CD14-positive monocyte (primary cell): ENCODE measurements at regions not wholly inside any gene's neighbourhood (a gene's known extent, or its start where the extent isn't known, plus 50 kb on each side); places are given as distances from the start of the nearest gene placed in this dataset.

Experiments
- DNase-seq, 3 donors: peaks; one replicate each; pipeline ENCODE4 v3.0.0-alpha.2; 2011 to 2022
- H2AFZ ChIP-seq: 2 replicates; pipeline ENCODE4 v1.6.0; 2012; ENCODE audit warnings: mild to moderate bottlenecking, low read depth, low read length, inconsistent platforms; ENCODE audit not compliant: insufficient read depth, poor library complexity, severe bottlenecking
- H3K27ac ChIP-seq, 2 donors: 1 replicate in 1 of 2; 2 replicates in 1 of 2; pipeline ENCODE4 v1.5.1; 2012 to 2013; ENCODE audit warnings: low read length in 2 of 2, control low read depth in 1 of 2, inconsistent platforms in 1 of 2, low read depth in 1 of 2, mild to moderate bottlenecking in 1 of 2
- H3K27me3 ChIP-seq, 2 donors: one replicate each; pipeline versions ENCODE4 v1.6.0 to v1.6.1; 2011 to 2013; ENCODE audit warnings: low read length in 2 of 2; ENCODE audit not compliant: control insufficient read depth in 2 of 2, insufficient read depth in 2 of 2
- H3K36me3 ChIP-seq, 2 donors: replicated peaks in 1 of 2; 1 replicate in 1 of 2; 2 replicates in 1 of 2; pipeline versions ENCODE4 v1.5.1 to v1.6.1; 2012 to 2013; ENCODE audit warnings: low read length in 2 of 2, control low read depth in 1 of 2, inconsistent platforms in 1 of 2, mild to moderate bottlenecking in 1 of 2; ENCODE audit not compliant: insufficient read depth in 2 of 2, control insufficient read depth in 1 of 2
- H3K4me1 ChIP-seq, 2 donors: 1 replicate in 1 of 2; 2 replicates in 1 of 2; pipeline versions ENCODE4 v1.5.1 to v1.6.1; 2012 to 2013; ENCODE audit warnings: low read length in 2 of 2, control low read depth in 1 of 2, inconsistent platforms in 1 of 2, mild to moderate bottlenecking in 1 of 2, moderate library complexity in 1 of 2; ENCODE audit not compliant: insufficient read depth in 2 of 2, control insufficient read depth in 1 of 2
- H3K4me2 ChIP-seq: replicated peaks from 2 replicates; pipeline ENCODE3; 2012; ENCODE audit warnings: low read length, moderate library complexity, mild to moderate bottlenecking; ENCODE audit not compliant: poor library complexity, severe bottlenecking; ENCODE audit errors: extremely low read depth
- H3K4me3 ChIP-seq, 3 experiments: fragments of 200-600 bp in 1 of 3; sonication (generic) in 1 of 3; replicated peaks in 1 of 3; 1 replicate in 2 of 3; 2 replicates in 1 of 3; pipeline ENCODE4 v1.5.1; 2011 to 2013; ENCODE audit warnings: low read length in 3 of 3, mild to moderate bottlenecking in 3 of 3, control low read depth in 2 of 3, low read depth in 2 of 3, inconsistent platforms in 1 of 3, moderate library complexity in 1 of 3
- H3K79me2 ChIP-seq: 2 replicates; pipeline ENCODE4 v1.6.0; 2012; ENCODE audit warnings: mild to moderate bottlenecking, control low read depth, inconsistent platforms, low read length, moderate library complexity; ENCODE audit not compliant: insufficient read depth
- H3K9ac ChIP-seq: 2 replicates; pipeline ENCODE4 v1.6.0; 2017; ENCODE audit warnings: low read length, mild to moderate bottlenecking; ENCODE audit not compliant: insufficient read depth, poor library complexity, severe bottlenecking
- H3K9me3 ChIP-seq, 2 donors: replicated peaks in 1 of 2; 1 replicate in 1 of 2; 2 replicates in 1 of 2; pipeline versions ENCODE4 v1.5.1 to v1.6.1; 2012 to 2013; ENCODE audit warnings: low read length in 2 of 2, control low read depth in 1 of 2; ENCODE audit not compliant: control insufficient read depth in 1 of 2, insufficient read depth in 1 of 2
- H4K20me1 ChIP-seq: 2 replicates; pipeline ENCODE4 v1.6.0; 2012; ENCODE audit warnings: mild to moderate bottlenecking, low read length, control low read depth, moderate library complexity; ENCODE audit not compliant: insufficient read depth
- H3K27ac Mint-ChIP-seq, 7 donors: one replicate each; pipeline ENCODE4 v1.8.0; 2020; ENCODE audit warnings: mild to moderate bottlenecking in 7 of 7, mixed read lengths in 7 of 7, moderate library complexity in 6 of 7, inconsistent platforms in 2 of 7
- H3K27me3 Mint-ChIP-seq, 3 donors: one replicate each; pipeline ENCODE4 v1.8.0; 2021 to 2022; ENCODE audit warnings: low read depth in 3 of 3, mild to moderate bottlenecking in 3 of 3, mixed read lengths in 3 of 3, moderate library complexity in 3 of 3, inconsistent platforms in 1 of 3
- H3K36me3 Mint-ChIP-seq, 2 donors: one replicate each; pipeline ENCODE4 v1.8.0; 2020; ENCODE audit warnings: mixed read lengths in 2 of 2, inconsistent platforms in 1 of 2, mild to moderate bottlenecking in 1 of 2
- H3K4me1 Mint-ChIP-seq: one replicate; pipeline ENCODE4 v1.8.0; 2020; ENCODE audit warnings: mild to moderate bottlenecking, mixed read lengths
- H3K4me3 Mint-ChIP-seq, 2 donors: one replicate each; pipeline ENCODE4 v1.8.0; 2020; ENCODE audit warnings: mild to moderate bottlenecking in 2 of 2, mixed read lengths in 2 of 2, moderate library complexity in 1 of 2
- H3K9me3 Mint-ChIP-seq, 7 donors: one replicate each; pipeline ENCODE4 v1.8.0; 2020 to 2022; ENCODE audit warnings: mixed read lengths in 7 of 7, mild to moderate bottlenecking in 6 of 7, moderate library complexity in 6 of 7, inconsistent platforms in 2 of 7
- WGBS: methylation state at CpG from one replicate; pipeline ENCODE4 v1.1.5; 2013; ENCODE audit warnings: missing lambda C conversion rate; ENCODE audit not compliant: insufficient coverage; 5-methylcytosine and 5-hydroxymethylcytosine counted together
- intact Hi-C, 2 donors: fragments of 100-400 bp; cut with micrococcal nuclease; formaldehyde crosslinking; loops; one replicate each; pipeline versions ENCODE4 v1.15.0 to v1.15.1; 2023
- TF ChIP-seq, protein P1 (sequence below): fragments of 200-600 bp; IDR thresholded peaks from one replicate; pipeline ENCODE4 v1.8.0; 2022; ENCODE audit warnings: antibody characterized with exemption, mild to moderate bottlenecking

DNA sequence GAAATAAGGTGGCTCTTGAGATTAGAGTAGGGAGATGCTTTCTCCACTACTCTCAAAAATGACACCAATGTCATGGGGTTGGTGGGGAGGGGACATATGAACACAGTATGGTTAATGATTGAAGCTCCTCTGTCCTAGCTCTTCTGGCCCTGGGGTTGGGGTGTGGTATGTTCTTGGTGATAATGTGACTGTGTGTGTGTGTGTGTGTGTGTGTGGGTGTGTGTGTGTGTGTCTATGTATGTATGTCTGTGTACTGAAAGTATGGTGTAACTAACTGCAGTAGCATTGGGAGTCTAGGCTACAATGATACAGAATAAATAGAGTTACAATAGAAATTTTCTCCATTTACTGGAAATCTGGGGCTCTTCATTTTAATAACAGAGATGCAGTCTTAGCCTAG, 121.0 kb upstream of the CD180 start:
- H3K4me1 ChIP-seq = peaks cover 5 to 10% of the 10 kb centered on the region in 2 donors
- H4K20me1 ChIP-seq = no peaks in the 10 kb centered on the region
- H3K4me3 Mint-ChIP-seq = no peak overlapping the region
- H3K27me3 Mint-ChIP-seq = peaks cover 0 to 1% (median 0%) of the 10 kb centered on the region in 3 donors
- no peak overlapping the region for H3K4me2 ChIP-seq
- H3K4me3 ChIP-seq = no peak overlapping the region
- H3K27ac Mint-ChIP-seq = no peak overlapping the region
- DNase-seq = no peak
- TF ChIP-seq, protein P1, sequence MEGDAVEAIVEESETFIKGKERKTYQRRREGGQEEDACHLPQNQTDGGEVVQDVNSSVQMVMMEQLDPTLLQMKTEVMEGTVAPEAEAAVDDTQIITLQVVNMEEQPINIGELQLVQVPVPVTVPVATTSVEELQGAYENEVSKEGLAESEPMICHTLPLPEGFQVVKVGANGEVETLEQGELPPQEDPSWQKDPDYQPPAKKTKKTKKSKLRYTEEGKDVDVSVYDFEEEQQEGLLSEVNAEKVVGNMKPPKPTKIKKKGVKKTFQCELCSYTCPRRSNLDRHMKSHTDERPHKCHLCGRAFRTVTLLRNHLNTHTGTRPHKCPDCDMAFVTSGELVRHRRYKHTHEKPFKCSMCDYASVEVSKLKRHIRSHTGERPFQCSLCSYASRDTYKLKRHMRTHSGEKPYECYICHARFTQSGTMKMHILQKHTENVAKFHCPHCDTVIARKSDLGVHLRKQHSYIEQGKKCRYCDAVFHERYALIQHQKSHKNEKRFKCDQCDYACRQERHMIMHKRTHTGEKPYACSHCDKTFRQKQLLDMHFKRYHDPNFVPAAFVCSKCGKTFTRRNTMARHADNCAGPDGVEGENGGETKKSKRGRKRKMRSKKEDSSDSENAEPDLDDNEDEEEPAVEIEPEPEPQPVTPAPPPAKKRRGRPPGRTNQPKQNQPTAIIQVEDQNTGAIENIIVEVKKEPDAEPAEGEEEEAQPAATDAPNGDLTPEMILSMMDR = no peak
- H3K36me3 ChIP-seq = no peaks in the 10 kb centered on the region
- no peak overlapping the region for H2AFZ ChIP-seq
- H3K36me3 Mint-ChIP-seq = no peaks in the 10 kb centered on the region
- H3K79me2 ChIP-seq = no peaks in the 10 kb centered on the region
- no peak overlapping the region for H3K27ac ChIP-seq
- peaks cover 10% of the 10 kb centered on the region for H3K4me1 Mint-ChIP-seq
- peaks cover 8 to 22% (median 9%) of the 10 kb centered on the region in 7 donors for H3K9me3 Mint-ChIP-seq
- no peaks in the 10 kb centered on the region for H3K27me3 ChIP-seq
- H3K9me3 ChIP-seq = peaks cover 0 to 11% of the 10 kb centered on the region in 2 donors
- H3K9ac ChIP-seq = no peak overlapping the region
- intact Hi-C loops = no loop called here

DNA sequence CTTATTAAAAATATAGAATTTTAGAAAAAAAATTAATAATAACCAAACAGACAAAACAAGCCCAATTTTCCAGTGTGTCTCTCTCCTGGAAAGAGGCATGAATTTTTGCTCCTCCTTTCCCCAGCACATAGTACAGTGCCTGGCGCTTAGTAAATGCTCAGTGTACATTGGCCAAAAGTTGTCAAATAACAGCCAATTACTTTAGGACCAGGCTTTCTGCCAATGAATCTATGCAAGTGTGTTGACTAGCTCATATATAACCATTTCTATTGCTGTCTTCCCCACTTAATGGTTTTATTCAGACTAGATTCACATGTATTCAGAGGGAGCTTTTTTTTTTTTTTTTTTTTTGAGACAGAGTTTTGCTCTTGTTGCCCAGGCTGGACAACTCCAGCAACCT, 120.1 kb upstream of the CD180 start:
- Mint-ChIP-seq H3K9me3 (peaks cover 7 to 22% (median 8%) of the 10 kb centered on the region in 7 donors), H3K4me1 (peaks cover 10% of the 10 kb centered on the region), H3K36me3 (no peaks in the 10 kb centered on the region), H3K4me3 (no peak overlapping the region), H3K27me3 (peaks cover 0 to 1% (median 0%) of the 10 kb centered on the region in 3 donors), H3K27ac (no peak overlapping the region)
- H3K4me1 ChIP-seq = peaks cover 5 to 10% of the 10 kb centered on the region in 2 donors
- H3K9me3 ChIP-seq = peaks cover 0 to 11% of the 10 kb centered on the region in 2 donors
- H4K20me1 ChIP-seq = no peaks in the 10 kb centered on the region
- no peak for DNase-seq
- H3K4me3 ChIP-seq = no peak overlapping the region
- TF ChIP-seq, protein P1 = no peak
- H3K27ac ChIP-seq = no peak overlapping the region
- no CpG with 5 or more reads among the region's 1 CpG for WGBS
- no peak overlapping the region for H3K4me2 ChIP-seq
- intact Hi-C loops = no loop called here
- H3K79me2 ChIP-seq = no peaks in the 10 kb centered on the region
- no peak overlapping the region for H3K9ac ChIP-seq
- no peaks in the 10 kb centered on the region for H3K36me3 ChIP-seq
- H2AFZ ChIP-seq = no peak overlapping the region
- no peaks in the 10 kb centered on the region for H3K27me3 ChIP-seq
